ENCODE measurements at regions not wholly inside any gene's neighbourhood (a gene's known extent, or its start where the extent isn't known, plus 50 kb on each side); places are given as distances from the start of the nearest gene placed in this dataset.
A peak's percentile ranks its signal among the peaks of the same experiment; 100 is the strongest.

DNA sequence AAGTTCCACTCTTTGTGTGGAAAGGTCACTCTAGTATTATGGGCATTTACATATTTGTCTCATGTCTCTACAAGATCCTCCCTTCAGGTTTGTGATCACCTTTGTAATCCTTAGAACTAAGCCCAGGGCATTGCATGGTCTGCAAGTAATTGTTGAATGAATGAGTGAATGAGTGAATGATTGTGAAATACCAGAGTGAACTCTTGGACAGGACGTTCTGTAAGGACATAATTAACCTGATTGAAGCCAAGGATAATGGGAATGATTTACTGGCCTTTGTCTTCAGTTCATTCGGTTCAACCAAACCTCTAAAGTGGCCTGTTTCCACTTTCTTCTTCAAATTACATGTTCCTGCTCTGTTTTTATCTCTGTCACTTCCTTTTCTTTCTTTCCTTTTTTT lies 83.0 kb upstream of the TSPAN2 start:
- H3K4me2 ChIP-seq (ENCODE audit: low read length): no peak overlapping the region
- H3K36me3 ChIP-seq (ENCODE audit: control insufficient read depth in 1 of 2, insufficient read depth in 2 of 2, low read length in 2 of 2): no peaks in the 10 kb centered on the region
- H4K8ac ChIP-seq (ENCODE audit: low read depth, low read length): no peak overlapping the region
- no peak overlapping the region for H4K12ac ChIP-seq (ENCODE audit: low read depth, low read length)
- peaks cover 25% of the 10 kb centered on the region for H3K79me1 ChIP-seq (ENCODE audit: low read length)
- DNase-seq: no peak
- H3K27ac ChIP-seq (ENCODE audit: low read depth, low read length): no peak overlapping the region
- no peaks in the 10 kb centered on the region for H3K27me3 ChIP-seq (ENCODE audit: insufficient read depth, low read length)
- no peak overlapping the region for H3K23ac ChIP-seq (ENCODE audit: low read length)
- H3K4me1 ChIP-seq (ENCODE audit: control insufficient read depth in 1 of 2, insufficient read depth in 2 of 2, low read length in 2 of 2): peaks cover 7 to 8% of the 10 kb centered on the region in 2 experiments
- no peak overlapping the region for H3K9ac ChIP-seq (ENCODE audit: low read length)
- H3K4ac ChIP-seq (ENCODE audit: low read depth, low read length): no peak overlapping the region
- H2AK5ac ChIP-seq (ENCODE audit: low read length): no peak overlapping the region
- no peak overlapping the region for H3K18ac ChIP-seq (ENCODE audit: low read length)
- H2BK5ac ChIP-seq (ENCODE audit: low read depth, low read length, poor library complexity): no peak overlapping the region
- no peak overlapping the region for H2BK120ac ChIP-seq (ENCODE audit: insufficient read depth, low read length, poor library complexity)
- H2AFZ ChIP-seq (ENCODE audit: insufficient read depth, low read length, poor library complexity): no peak overlapping the region
- no peak overlapping the region for H2BK12ac ChIP-seq (ENCODE audit: low read length)
- H3K14ac ChIP-seq (ENCODE audit: low read length): no peak overlapping the region
- no CpG with 5 or more reads among the region's 2 CpGs for WGBS (ENCODE audit: extremely low coverage, insufficient coverage, insufficient read length)
- H3K9me3 ChIP-seq (ENCODE audit: insufficient read depth, low read depth, low read length): no peaks in the 10 kb centered on the region
- no peak overlapping the region for H4K91ac ChIP-seq (ENCODE audit: low read depth, low read length)
- no peaks in the 10 kb centered on the region for H3K79me2 ChIP-seq (ENCODE audit: control insufficient read depth, insufficient read depth, low read length, poor library complexity)
- no peak overlapping the region for H3K4me3 ChIP-seq (ENCODE audit: low read depth, low read length)

DNA sequence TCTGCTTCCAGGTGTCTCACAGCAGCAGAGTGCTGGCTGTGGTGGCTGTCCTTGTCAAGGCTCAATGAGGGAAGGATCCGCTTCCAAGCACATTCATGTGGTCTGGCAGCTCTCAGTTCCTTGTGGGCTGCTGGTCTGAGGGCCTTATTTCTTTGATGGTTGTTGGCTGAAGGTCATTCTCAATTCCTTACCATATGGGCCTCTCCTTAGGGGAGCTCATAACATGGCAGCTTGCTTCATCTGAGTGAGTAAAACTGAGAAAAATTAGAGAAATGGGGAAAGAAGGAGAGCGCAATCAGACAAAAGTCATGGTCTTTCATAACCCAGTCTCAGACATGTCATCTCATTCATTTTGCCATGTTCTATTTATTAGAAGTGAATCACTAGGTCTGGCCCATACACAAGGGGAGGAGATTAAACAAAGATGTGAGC lies 81.7 kb upstream of the TSPAN2 start:
- H3K9ac ChIP-seq (ENCODE audit: low read length): no peak overlapping the region
- no peak overlapping the region for H3K23ac ChIP-seq (ENCODE audit: low read length)
- peak overlapping the region; percentile 95 for H2AK5ac ChIP-seq (ENCODE audit: low read length)
- peak overlapping the region; percentile 97 for H2BK12ac ChIP-seq (ENCODE audit: low read length)
- peaks cover 7 to 8% of the 10 kb centered on the region in 2 experiments for H3K4me1 ChIP-seq (ENCODE audit: control insufficient read depth in 1 of 2, insufficient read depth in 2 of 2, low read length in 2 of 2)
- H4K8ac ChIP-seq (ENCODE audit: low read depth, low read length): peak overlapping the region; percentile 23
- WGBS (ENCODE audit: extremely low coverage, insufficient coverage, insufficient read length): no CpG with 5 or more reads among the region's 2 CpGs
- no peak overlapping the region for H3K27ac ChIP-seq (ENCODE audit: low read depth, low read length)
- H3K4ac ChIP-seq (ENCODE audit: low read depth, low read length): peak overlapping the region; percentile 27
- H4K12ac ChIP-seq (ENCODE audit: low read depth, low read length): no peak overlapping the region
- DNase-seq: peak; percentile 71 to 80
- H3K4me2 ChIP-seq (ENCODE audit: low read length): no peak overlapping the region
- H3K18ac ChIP-seq (ENCODE audit: low read length): peak overlapping the region; percentile 73
- H3K4me3 ChIP-seq (ENCODE audit: low read depth, low read length): no peak overlapping the region
- no peaks in the 10 kb centered on the region for H3K79me2 ChIP-seq (ENCODE audit: control insufficient read depth, insufficient read depth, low read length, poor library complexity)
- no peaks in the 10 kb centered on the region for H3K36me3 ChIP-seq (ENCODE audit: control insufficient read depth in 1 of 2, insufficient read depth in 2 of 2, low read length in 2 of 2)
- H3K14ac ChIP-seq (ENCODE audit: low read length): peak overlapping the region; percentile 79
- no peaks in the 10 kb centered on the region for H3K27me3 ChIP-seq (ENCODE audit: insufficient read depth, low read length)
- peak overlapping the region; percentile 81 for H4K91ac ChIP-seq (ENCODE audit: low read depth, low read length)
- peak overlapping the region; percentile 72 for H2BK120ac ChIP-seq (ENCODE audit: insufficient read depth, low read length, poor library complexity)
- H2AFZ ChIP-seq (ENCODE audit: insufficient read depth, low read length, poor library complexity): no peak overlapping the region
- peaks cover 22% of the 10 kb centered on the region for H3K79me1 ChIP-seq (ENCODE audit: low read length)
- H2BK5ac ChIP-seq (ENCODE audit: low read depth, low read length, poor library complexity): no peak overlapping the region
- no peaks in the 10 kb centered on the region for H3K9me3 ChIP-seq (ENCODE audit: insufficient read depth, low read depth, low read length)

GRCh38 chr1:115170377-115170776 lies 81.1 kb upstream of the TSPAN2 start:
- Histone ChIP-seq H4K12ac (ENCODE audit: low read depth, low read length) (no peak overlapping the region), H3K79me1 (ENCODE audit: low read length) (peaks cover 17% of the 10 kb centered on the region), H3K9ac (ENCODE audit: low read length) (no peak overlapping the region), H4K8ac (ENCODE audit: low read depth, low read length) (no peak overlapping the region), H3K36me3 (ENCODE audit: control insufficient read depth in 1 of 2, insufficient read depth in 2 of 2, low read length in 2 of 2) (no peaks in the 10 kb centered on the region), H3K9me3 (ENCODE audit: insufficient read depth, low read depth, low read length) (no peaks in the 10 kb centered on the region), H3K18ac (ENCODE audit: low read length) (no peak overlapping the region), H2AFZ (ENCODE audit: insufficient read depth, low read length, poor library complexity) (no peak overlapping the region), H3K27ac (ENCODE audit: low read depth, low read length) (no peak overlapping the region), H2BK120ac (ENCODE audit: insufficient read depth, low read length, poor library complexity) (no peak overlapping the region), H2BK12ac (ENCODE audit: low read length) (no peak overlapping the region), H3K14ac (ENCODE audit: low read length) (no peak overlapping the region), H3K4me3 (ENCODE audit: low read depth, low read length) (no peak overlapping the region), H2AK5ac (ENCODE audit: low read length) (no peak overlapping the region), H3K27me3 (ENCODE audit: insufficient read depth, low read length) (no peaks in the 10 kb centered on the region), H4K91ac (ENCODE audit: low read depth, low read length) (no peak overlapping the region), H3K79me2 (ENCODE audit: control insufficient read depth, insufficient read depth, low read length, poor library complexity) (no peaks in the 10 kb centered on the region), H2BK5ac (ENCODE audit: low read depth, low read length, poor library complexity) (no peak overlapping the region), H3K23ac (ENCODE audit: low read length) (no peak overlapping the region), H3K4me2 (ENCODE audit: low read length) (no peak overlapping the region), H3K4ac (ENCODE audit: low read depth, low read length) (no peak overlapping the region), H3K4me1 (ENCODE audit: control insufficient read depth in 1 of 2, insufficient read depth in 2 of 2, low read length in 2 of 2) (peaks cover 3 to 6% of the 10 kb centered on the region in 2 experiments)
- no CpG with 5 or more reads among the region's 1 CpG for WGBS (ENCODE audit: extremely low coverage, insufficient coverage, insufficient read length)
- DNase-seq: peak in 1 of 2 donors; percentile 43

GRCh38 chr1:115168026-115168425 lies 78.7 kb upstream of the TSPAN2 start:
- peak overlapping the region; percentile 52 for H2BK5ac ChIP-seq (ENCODE audit: low read depth, low read length, poor library complexity)
- no peaks in the 10 kb centered on the region for H3K79me2 ChIP-seq (ENCODE audit: control insufficient read depth, insufficient read depth, low read length, poor library complexity)
- H2AFZ ChIP-seq (ENCODE audit: insufficient read depth, low read length, poor library complexity): no peak overlapping the region
- H4K8ac ChIP-seq (ENCODE audit: low read depth, low read length): no peak overlapping the region
- H3K4me3 ChIP-seq (ENCODE audit: low read depth, low read length): no peak overlapping the region
- H3K79me1 ChIP-seq (ENCODE audit: low read length): peaks cover 16% of the 10 kb centered on the region
- H2BK120ac ChIP-seq (ENCODE audit: insufficient read depth, low read length, poor library complexity): peak overlapping the region; percentile 72
- no peak overlapping the region for H3K27ac ChIP-seq (ENCODE audit: low read depth, low read length)
- peak overlapping the region; percentile 79 for H2AK5ac ChIP-seq (ENCODE audit: low read length)
- peak in 1 of 2 donors; percentile 56 for DNase-seq
- H3K36me3 ChIP-seq (ENCODE audit: control insufficient read depth in 1 of 2, insufficient read depth in 2 of 2, low read length in 2 of 2): no peaks in the 10 kb centered on the region
- peak overlapping the region; percentile 79 for H4K91ac ChIP-seq (ENCODE audit: low read depth, low read length)
- no peaks in the 10 kb centered on the region for H3K27me3 ChIP-seq (ENCODE audit: insufficient read depth, low read length)
- no peak overlapping the region for H3K23ac ChIP-seq (ENCODE audit: low read length)
- H3K4me2 ChIP-seq (ENCODE audit: low read length): no peak overlapping the region
- H3K4ac ChIP-seq (ENCODE audit: low read depth, low read length): no peak overlapping the region
- no peak overlapping the region for H4K12ac ChIP-seq (ENCODE audit: low read depth, low read length)
- peak overlapping the region; percentile 87 for H3K14ac ChIP-seq (ENCODE audit: low read length)
- no peak overlapping the region for H3K18ac ChIP-seq (ENCODE audit: low read length)
- H3K9me3 ChIP-seq (ENCODE audit: insufficient read depth, low read depth, low read length): no peaks in the 10 kb centered on the region
- H3K9ac ChIP-seq (ENCODE audit: low read length): no peak overlapping the region
- WGBS (ENCODE audit: extremely low coverage, insufficient coverage, insufficient read length): 100% methylated on average over 1 of the region's 4 CpGs
- H3K4me1 ChIP-seq (ENCODE audit: control insufficient read depth in 1 of 2, insufficient read depth in 2 of 2, low read length in 2 of 2): peaks cover 3 to 5% of the 10 kb centered on the region in 2 experiments
- H2BK12ac ChIP-seq (ENCODE audit: low read length): peak overlapping the region; percentile 98
